ENCODE measurements at regions not wholly inside any gene's neighbourhood (a gene's known extent, or its start where the extent isn't known, plus 50 kb on each side); places are given as distances from the start of the nearest gene placed in this dataset.

DNA sequence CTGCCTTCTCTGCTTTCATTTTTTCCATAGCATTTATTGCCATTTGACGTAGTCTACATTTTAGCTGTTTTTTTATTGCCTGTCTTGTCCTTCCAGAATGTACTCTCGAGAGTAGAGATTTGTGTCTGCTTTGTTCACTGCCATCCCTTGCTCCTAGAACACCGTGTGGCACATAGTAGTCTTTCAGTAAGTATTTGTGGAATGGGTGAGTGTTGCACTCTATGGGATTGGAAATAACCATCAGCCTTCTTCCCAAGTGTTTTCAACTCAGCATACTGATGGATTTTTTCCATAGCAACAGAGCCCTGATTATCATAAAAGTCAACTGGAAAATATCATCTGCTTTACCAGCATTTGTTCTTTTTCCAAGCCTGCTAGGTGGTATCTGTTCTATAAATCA, 462.6 kb downstream of the ENC1 start:
- TF ChIP-seq, protein P1, sequence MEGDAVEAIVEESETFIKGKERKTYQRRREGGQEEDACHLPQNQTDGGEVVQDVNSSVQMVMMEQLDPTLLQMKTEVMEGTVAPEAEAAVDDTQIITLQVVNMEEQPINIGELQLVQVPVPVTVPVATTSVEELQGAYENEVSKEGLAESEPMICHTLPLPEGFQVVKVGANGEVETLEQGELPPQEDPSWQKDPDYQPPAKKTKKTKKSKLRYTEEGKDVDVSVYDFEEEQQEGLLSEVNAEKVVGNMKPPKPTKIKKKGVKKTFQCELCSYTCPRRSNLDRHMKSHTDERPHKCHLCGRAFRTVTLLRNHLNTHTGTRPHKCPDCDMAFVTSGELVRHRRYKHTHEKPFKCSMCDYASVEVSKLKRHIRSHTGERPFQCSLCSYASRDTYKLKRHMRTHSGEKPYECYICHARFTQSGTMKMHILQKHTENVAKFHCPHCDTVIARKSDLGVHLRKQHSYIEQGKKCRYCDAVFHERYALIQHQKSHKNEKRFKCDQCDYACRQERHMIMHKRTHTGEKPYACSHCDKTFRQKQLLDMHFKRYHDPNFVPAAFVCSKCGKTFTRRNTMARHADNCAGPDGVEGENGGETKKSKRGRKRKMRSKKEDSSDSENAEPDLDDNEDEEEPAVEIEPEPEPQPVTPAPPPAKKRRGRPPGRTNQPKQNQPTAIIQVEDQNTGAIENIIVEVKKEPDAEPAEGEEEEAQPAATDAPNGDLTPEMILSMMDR (IDR thresholded peaks at IDR 0.05; ENCODE audit: borderline replicate concordance, extremely low read depth, insufficient read depth): no peak
- no peak for FAIRE-seq
- intact Hi-C loops (cut with DNase I): no loop called here

GRCh38 chr5:74174366-74174765, 466.2 kb downstream of the ENC1 start:
- TF ChIP-seq, protein P1 (IDR thresholded peaks at IDR 0.05; ENCODE audit: borderline replicate concordance, extremely low read depth, insufficient read depth): no peak
- intact Hi-C loops (cut with DNase I): no loop called here
- DNase-seq (no peak), FAIRE-seq (no peak)
- Histone ChIP-seq H3K9ac (ENCODE audit: low read length in 3 of 3) (no peak overlapping the region), H3K27ac (ENCODE audit: low read depth in 2 of 2, low read length in 2 of 2) (no peak overlapping the region), H3K4me1 (ENCODE audit: control insufficient read depth in 2 of 3, insufficient read depth in 2 of 3, low read depth in 1 of 3, low read length in 3 of 3) (no peaks in the 10 kb centered on the region), H3K4me3 (ENCODE audit: low read length in 3 of 3) (no peak overlapping the region), H3K27me3 (ENCODE audit: control insufficient read depth, insufficient read depth, low read length) (no peaks in the 10 kb centered on the region), H3K9me3 (ENCODE audit: control insufficient read depth in 2 of 3, insufficient read depth in 1 of 3, low read length in 3 of 3) (no peaks in the 10 kb centered on the region), H3K36me3 (ENCODE audit: control insufficient read depth in 2 of 3, insufficient read depth in 3 of 3, low read length in 3 of 3) (no peaks in the 10 kb centered on the region)

More for the DNA sequence above, 462.6 kb downstream of the ENC1 start:
- no peak overlapping the region for H3K4me3 ChIP-seq (ENCODE audit: low read length in 3 of 3)
- no peak overlapping the region for H3K27ac ChIP-seq (ENCODE audit: low read depth in 2 of 2, low read length in 2 of 2)
- no peak overlapping the region for H3K9ac ChIP-seq (ENCODE audit: low read length in 3 of 3)
- no peaks in the 10 kb centered on the region for H3K27me3 ChIP-seq (ENCODE audit: control insufficient read depth, insufficient read depth, low read length)
- no peaks in the 10 kb centered on the region for H3K4me1 ChIP-seq (ENCODE audit: control insufficient read depth in 2 of 3, insufficient read depth in 2 of 3, low read depth in 1 of 3, low read length in 3 of 3)
- no peaks in the 10 kb centered on the region for H3K36me3 ChIP-seq (ENCODE audit: control insufficient read depth in 2 of 3, insufficient read depth in 3 of 3, low read length in 3 of 3)
- DNase-seq: no peak
- no peaks in the 10 kb centered on the region for H3K9me3 ChIP-seq (ENCODE audit: control insufficient read depth in 2 of 3, insufficient read depth in 1 of 3, low read length in 3 of 3)

- Histone ChIP-seq H3K27ac (ENCODE audit: low read depth in 2 of 2, low read length in 2 of 2) (no peak overlapping the region), H3K36me3 (ENCODE audit: control insufficient read depth in 2 of 3, insufficient read depth in 3 of 3, low read length in 3 of 3) (no peaks in the 10 kb centered on the region), H3K9ac (ENCODE audit: low read length in 3 of 3) (no peak overlapping the region), H3K4me3 (ENCODE audit: low read length in 3 of 3) (no peak overlapping the region), H3K4me1 (ENCODE audit: control insufficient read depth in 2 of 3, insufficient read depth in 2 of 3, low read depth in 1 of 3, low read length in 3 of 3) (no peaks in the 10 kb centered on the region), H3K27me3 (ENCODE audit: control insufficient read depth, insufficient read depth, low read length) (no peaks in the 10 kb centered on the region), H3K9me3 (ENCODE audit: control insufficient read depth in 2 of 3, insufficient read depth in 1 of 3, low read length in 3 of 3) (no peaks in the 10 kb centered on the region)
- intact Hi-C loops (cut with DNase I): no loop called here
- DNase-seq: no peak
- FAIRE-seq: no peak
- TF ChIP-seq, protein P1 (IDR thresholded peaks at IDR 0.05; ENCODE audit: borderline replicate concordance, extremely low read depth, insufficient read depth): no peak
These were observed 466.9 kb downstream of the ENC1 start for GRCh38 chr5:74173665-74174064.

- FAIRE-seq: no peak
- Histone ChIP-seq H3K36me3 (ENCODE audit: control insufficient read depth in 2 of 3, insufficient read depth in 3 of 3, low read length in 3 of 3) (no peaks in the 10 kb centered on the region), H3K4me1 (ENCODE audit: control insufficient read depth in 2 of 3, insufficient read depth in 2 of 3, low read depth in 1 of 3, low read length in 3 of 3) (no peaks in the 10 kb centered on the region), H3K27me3 (ENCODE audit: control insufficient read depth, insufficient read depth, low read length) (no peaks in the 10 kb centered on the region), H3K9ac (ENCODE audit: low read length in 3 of 3) (no peak overlapping the region), H3K27ac (ENCODE audit: low read depth in 2 of 2, low read length in 2 of 2) (no peak overlapping the region), H3K9me3 (ENCODE audit: control insufficient read depth in 2 of 3, insufficient read depth in 1 of 3, low read length in 3 of 3) (no peaks in the 10 kb centered on the region), H3K4me3 (ENCODE audit: low read length in 3 of 3) (no peak overlapping the region)
- intact Hi-C loops (cut with DNase I): no loop called here
- no peak for DNase-seq
- TF ChIP-seq, protein P1 (IDR thresholded peaks at IDR 0.05; ENCODE audit: borderline replicate concordance, extremely low read depth, insufficient read depth): no peak
These were observed 467.3 kb downstream of the ENC1 start for GRCh38 chr5:74173241-74173640.

Data from kidney (tissue), 13 donors.